LNCAP (cell line): ENCODE measurements at regions not wholly inside any gene's neighbourhood (a gene's known extent, or its start where the extent isn't known, plus 50 kb on each side); places are given as distances from the start of the nearest gene placed in this dataset.

ENCODE experiments used
- TF ChIP-seq, protein P1 (sequence below): fragments of 450-650 bp; IDR thresholded peaks from 2 replicates; pipeline ENCODE4 v1.5.1; 2017; ENCODE audit warnings: mild to moderate bottlenecking

DNA sequence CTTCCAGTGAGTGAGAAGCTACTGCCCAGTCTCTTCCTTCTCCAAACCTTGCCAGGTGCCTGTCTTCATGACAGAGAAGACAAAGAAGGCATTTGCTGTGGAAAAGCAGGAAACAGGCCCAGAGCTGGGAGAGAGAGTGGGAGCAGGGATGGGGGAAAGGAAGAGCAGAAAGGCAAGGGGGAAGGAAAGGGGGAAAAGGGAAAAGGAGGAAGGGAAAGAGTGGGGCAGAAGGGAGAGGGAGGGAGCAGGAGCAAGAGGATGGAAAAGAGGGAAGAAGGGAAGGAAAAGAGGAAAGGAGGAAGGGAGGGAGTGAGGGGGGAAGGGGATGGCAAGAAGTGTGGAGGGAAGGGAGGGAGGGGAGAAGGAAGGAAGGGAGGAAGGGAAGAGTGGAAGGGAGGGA is 121.2 kb upstream of the LINGO1 start:
- TF ChIP-seq, protein P1, sequence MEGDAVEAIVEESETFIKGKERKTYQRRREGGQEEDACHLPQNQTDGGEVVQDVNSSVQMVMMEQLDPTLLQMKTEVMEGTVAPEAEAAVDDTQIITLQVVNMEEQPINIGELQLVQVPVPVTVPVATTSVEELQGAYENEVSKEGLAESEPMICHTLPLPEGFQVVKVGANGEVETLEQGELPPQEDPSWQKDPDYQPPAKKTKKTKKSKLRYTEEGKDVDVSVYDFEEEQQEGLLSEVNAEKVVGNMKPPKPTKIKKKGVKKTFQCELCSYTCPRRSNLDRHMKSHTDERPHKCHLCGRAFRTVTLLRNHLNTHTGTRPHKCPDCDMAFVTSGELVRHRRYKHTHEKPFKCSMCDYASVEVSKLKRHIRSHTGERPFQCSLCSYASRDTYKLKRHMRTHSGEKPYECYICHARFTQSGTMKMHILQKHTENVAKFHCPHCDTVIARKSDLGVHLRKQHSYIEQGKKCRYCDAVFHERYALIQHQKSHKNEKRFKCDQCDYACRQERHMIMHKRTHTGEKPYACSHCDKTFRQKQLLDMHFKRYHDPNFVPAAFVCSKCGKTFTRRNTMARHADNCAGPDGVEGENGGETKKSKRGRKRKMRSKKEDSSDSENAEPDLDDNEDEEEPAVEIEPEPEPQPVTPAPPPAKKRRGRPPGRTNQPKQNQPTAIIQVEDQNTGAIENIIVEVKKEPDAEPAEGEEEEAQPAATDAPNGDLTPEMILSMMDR: no peak

DNA sequence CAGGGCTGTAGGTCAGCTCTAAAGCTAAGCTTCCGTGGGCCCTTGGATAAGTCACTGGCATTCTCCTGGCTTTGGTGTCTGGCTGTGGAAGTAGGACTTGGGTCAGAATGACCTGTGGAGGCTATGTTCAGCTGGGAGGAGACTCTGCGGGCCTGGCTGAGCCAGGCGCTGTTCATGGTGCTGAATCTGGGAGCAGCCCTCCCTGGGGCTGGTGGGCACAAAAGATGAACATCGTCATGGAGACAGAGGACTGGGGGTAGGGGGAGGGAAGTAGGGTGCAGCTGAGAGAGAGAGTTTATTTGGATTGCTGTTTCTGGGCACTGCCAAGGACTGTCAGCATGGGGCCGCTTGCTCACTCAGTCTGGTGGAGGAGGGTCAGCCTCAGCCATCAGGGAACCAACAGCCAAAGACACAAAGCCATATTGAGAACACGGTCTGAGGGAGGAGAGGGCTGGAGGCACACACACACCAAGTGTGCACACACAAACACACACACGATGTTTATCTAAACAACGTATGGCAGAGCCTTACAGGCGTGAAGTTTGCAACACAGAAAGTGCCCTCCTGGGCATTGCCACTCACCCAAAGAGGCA is 120.7 kb upstream of the LINGO1 start:
- TF ChIP-seq, protein P1: no peak

DNA sequence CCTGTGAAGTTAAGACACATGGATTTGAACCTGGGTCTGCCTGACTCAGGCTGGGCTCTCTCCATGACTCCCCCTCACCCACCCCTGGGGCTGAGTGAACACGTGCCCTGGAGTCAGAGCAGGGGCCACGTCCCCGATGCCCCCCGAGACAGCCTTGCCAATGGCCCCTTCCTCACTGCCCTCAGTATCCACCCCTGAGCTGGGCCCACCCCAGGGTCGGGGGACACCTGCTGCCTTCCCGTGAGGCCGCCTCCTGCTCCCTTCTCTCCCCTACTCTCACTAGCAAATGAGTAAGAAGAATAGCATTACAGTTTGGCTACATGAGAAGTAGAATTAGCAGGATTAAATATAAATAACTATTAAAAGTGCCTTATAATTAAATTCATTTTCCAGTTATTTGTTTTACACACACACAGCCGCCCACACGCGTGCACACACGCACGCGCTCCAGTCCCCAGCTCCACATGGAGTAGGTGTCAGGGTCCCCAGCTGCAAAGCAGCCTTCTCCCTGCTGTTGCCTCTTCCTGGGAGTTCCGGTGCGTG is 117.4 kb upstream of the LINGO1 start:
- TF ChIP-seq, protein P1: no peak

DNA sequence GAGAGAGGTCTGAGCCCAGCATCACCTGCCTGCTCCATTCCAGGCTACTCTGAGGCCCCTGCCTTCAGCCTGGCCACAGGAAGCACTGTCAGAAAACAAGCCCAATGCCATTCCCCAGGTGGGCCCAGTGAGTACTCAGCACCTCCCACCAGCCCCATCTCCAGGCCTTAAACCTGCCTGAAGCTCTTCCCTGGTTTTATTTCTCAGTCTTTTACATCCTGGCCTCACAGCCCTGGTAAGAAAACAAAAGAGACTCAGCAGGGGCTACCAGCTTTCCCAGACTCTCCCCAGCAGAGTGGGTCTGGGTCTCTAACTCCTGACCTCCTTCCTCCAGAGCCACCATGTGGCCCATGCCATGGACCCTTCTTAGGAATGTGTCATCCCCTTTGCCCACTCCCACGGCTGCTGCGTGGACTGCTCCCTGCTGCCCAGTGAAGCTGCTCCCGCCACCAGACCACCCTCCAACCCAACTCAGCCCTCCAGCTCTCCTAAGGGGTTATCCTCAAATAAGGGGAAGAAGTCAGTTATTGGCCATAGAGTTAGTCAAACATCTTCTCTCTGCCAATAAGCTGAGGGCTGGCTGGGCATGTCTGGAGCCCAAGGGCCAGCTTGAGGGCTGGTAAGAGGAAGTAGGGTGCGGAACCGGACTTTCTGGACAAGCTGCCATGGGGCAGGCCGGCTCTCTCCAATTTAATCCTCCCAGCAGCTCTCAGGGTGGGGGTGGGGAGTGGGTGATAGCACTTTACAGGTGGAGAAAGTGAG is 116.7 kb upstream of the LINGO1 start:
- TF ChIP-seq, protein P1: no peak

DNA sequence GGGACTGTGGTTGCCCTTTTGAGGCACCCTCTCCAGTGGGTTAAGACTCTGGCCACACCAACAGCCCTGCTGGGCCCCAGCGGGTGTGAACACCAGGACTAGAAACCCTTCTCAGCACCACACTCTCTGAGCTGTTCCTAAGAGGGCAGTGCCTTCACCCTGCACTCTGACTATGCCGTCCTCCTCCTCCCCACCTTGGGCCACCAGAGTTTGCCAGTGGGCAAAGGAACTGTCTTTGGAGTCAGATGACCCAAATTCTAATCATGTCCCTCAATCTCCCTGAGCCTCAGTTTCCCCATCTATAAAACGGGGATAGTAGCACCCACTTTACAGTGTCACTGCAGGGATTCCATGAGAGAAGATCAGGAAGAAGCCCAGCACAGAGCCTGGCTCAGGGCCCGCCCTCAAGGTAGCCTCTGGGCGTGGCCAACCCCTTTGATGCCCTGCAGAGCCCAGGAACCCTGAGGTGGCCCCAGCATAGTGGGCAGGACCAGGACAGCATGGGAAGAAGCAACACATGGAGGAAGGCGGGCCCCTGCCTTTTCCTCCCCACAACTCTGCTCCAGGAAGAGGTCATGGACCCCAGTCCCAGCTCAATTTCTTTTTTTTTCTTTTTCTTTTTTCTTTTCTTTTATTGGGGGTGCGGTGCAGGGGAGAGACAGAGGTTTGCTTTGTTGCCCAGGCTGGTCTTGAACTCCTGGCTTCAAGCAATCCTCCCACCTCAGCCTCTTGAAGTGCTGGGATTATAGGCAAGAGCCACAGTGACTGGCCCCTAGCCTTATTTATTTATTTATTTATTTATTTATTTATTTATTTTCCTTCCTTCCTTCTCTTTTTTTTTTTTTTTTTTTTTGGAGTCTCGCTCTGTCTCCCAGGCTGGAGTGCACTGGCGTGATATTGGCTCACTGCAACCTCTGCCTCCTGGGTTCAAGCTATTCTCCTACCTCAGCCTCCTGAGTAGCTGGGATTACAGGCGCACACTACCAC is 115.7 kb upstream of the LINGO1 start:
- TF ChIP-seq, protein P1: no peak

DNA sequence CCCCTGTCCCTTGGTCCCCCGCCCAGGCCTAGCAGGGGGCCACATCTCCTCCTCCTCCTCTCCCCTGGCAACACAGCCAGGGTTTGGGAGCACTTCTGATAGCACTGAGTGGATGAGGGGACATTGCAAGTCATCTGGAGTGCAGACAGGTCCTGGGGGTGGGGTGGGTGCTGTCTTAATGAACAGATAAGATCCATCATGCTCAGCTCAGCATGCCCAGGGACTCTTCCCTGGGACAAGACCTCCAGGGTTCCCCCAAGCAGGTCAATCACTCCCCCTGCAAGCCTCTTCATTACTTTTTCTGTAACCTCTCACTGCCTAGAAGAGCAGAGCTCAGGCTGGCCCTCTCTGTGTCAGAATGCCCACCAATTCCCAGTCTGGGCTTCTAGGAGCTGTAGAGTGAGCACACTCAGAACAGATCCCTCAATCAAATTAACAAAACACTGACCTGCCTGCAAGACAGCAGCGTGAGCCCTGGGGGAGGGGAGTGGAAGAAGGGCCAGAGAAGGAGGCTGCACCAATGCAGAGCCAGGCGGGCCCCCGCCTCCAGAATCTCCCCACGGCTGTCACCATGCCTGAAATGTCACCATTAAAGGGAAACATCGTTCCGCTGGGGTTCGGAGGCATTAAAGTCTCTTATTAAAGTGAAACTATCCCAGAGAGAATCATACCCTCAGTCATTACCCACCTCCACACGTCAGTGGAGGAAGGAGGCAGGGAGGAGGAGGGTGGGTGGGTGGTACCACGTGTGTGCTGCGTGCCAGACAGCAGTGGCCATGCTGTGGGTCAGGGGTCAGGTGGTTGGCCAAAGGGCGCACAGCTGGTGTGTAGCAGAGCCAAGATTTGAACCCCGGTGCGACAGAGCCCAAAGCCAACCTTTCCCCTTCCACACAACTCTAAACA is 114.7 kb upstream of the LINGO1 start:
- TF ChIP-seq, protein P1: no peak
